ENCODE measurements at regions not wholly inside any gene's neighbourhood (a gene's known extent, or its start where the extent isn't known, plus 50 kb on each side); places are given as distances from the start of the nearest gene placed in this dataset.
"Not testable (repeated sequence)": the region's sequence is repeated elsewhere in the genome, so short reads cannot be mapped to it uniquely, and the experiment has no call there.

DNA sequence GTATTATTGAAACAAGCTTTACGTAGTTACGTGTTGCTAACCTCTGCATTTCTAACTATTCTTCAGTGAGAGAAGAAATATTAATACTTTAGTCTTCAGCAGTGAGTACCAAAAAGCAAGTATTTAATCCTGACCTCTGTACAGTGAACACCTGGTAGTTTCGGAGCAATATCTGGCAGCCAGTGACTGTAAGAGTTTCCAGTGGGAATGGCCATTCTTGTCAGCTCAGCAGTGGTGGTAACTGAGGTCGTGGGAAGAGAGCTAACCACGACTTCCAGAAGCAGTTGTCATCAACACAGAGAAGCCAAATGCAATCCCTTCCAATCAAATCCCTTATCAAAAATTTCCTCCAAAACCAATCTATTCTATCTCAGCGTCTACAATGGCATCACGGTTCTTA, 1500.2 kb upstream of the FLRT2 start:
- POLR2A ChIA-PET, result no interaction called here
- CTCF ChIA-PET, result no interaction called here

GRCh38 chr14:84036840-84037239, 1493.1 kb upstream of the FLRT2 start:
- ChIA-PET CTCF (no interaction called here), POLR2A (no interaction called here)

DNA sequence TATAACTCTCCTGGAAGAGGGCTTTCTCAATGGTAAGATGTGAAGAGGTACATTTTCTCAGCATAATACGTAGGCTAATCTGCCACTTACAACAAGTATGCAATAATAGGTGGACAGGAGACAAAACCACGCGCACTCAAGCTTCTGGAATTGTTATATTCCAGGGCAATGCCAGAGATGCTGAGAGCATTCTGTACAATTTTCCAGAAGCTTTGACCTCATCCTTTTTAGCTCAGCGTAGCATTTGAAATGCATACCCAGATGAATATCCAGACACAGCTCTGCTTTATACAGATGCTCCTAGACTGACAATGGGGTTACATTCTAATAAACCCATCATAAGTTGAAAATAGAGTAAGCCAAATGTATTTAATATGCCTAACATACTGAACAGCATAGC, 1492.4 kb upstream of the FLRT2 start:
- POLR2A ChIA-PET, result no interaction called here
- CTCF ChIA-PET, result no interaction called here

- ChIA-PET CTCF (no interaction called here), POLR2A (no interaction called here)
Observed at GRCh38 chr14:84040101-84040500, 1489.8 kb upstream of the FLRT2 start.

DNA sequence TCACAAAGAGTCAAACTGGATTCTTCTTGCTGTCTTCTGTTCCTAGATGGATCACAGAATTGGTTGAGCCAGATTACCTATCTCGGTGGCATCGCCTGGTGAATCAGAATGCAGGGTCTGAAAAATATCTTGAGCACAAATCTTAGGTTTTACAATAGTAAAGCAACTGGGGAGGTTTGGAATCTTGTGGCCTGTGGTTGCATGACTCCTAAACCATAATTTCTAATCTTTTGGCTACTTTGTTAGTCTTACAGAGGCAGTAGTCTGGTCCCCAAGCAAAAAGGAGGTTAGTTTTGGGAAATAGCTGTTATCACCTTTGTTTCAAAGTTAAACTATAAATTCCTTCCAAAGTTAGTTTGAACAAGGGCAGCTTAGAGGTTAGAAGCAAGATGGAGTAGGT, 1488.5 kb upstream of the FLRT2 start:
- CTCF ChIA-PET, result no interaction called here
- POLR2A ChIA-PET, result no interaction called here

DNA sequence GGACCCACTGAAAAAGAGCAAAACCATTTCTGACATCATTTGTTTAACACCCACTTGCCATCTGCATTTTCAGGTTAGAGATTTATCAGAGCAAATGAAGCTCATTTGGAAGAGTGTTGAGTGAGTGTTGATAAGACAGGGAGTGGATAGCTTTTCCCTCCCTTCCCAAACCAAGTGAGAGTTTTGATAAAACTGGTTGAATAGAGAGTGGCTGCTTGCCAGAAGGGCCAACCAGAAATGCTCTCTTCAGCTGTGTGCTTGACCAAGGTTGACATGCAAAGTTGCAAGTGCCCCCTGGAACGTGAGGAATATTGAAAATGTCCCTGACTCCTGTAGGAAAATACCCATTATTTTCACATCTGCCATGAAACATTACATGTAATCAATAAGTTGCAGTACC, 1487.0 kb upstream of the FLRT2 start:
- ChIA-PET POLR2A (no interaction called here), CTCF (no interaction called here)

GRCh38 chr14:84064316-84065125, 1465.4 kb upstream of the FLRT2 start:
- CTCF ChIA-PET, result no interaction called here

GRCh38 chr14:84065811-84066210, 1464.1 kb upstream of the FLRT2 start:
- ChIA-PET POLR2A (no interaction called here), CTCF (no interaction called here)

More at GRCh38 chr14:84064316-84065125, 1465.4 kb upstream of the FLRT2 start:
- POLR2A ChIA-PET, result no interaction called here

GRCh38 chr14:84068288-84068687, 1461.7 kb upstream of the FLRT2 start:
- ChIA-PET POLR2A (no interaction called here), CTCF (no interaction called here)

- ChIA-PET POLR2A (no interaction called here), CTCF (no interaction called here)
Observed at GRCh38 chr14:84071061-84071460, 1458.9 kb upstream of the FLRT2 start.

- ChIA-PET POLR2A (no interaction called here), CTCF (no interaction called here)
Observed at GRCh38 chr14:84074626-84075025, 1455.3 kb upstream of the FLRT2 start.

DNA sequence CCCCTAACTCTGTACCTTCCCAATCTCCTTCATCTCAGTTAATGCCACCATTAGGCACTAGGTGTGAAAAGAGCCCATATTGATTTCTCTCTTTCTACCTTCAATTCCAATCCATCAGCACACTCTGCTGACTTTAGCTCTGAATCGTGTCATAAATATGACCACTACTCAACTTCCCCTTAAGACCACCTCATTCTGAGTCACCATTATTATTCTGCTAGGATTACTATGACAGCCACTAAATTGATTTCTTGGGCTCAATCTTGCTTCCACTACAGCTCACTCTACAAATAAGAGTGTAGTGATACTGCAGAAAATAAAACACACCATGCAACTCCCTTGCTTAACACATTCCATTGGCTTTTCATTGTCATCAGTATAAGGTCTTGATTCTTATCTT, 1449.0 kb upstream of the FLRT2 start:
- ChIA-PET CTCF (no interaction called here), POLR2A (no interaction called here)

- POLR2A ChIA-PET, result no interaction called here
Observed at GRCh38 chr14:84084056-84084630, 1445.8 kb upstream of the FLRT2 start.

GRCh38 chr14:84085493-84085892, 1444.5 kb upstream of the FLRT2 start:
- ChIA-PET POLR2A (interaction anchor here (0.6 kb wide), 1 partner anchor 1369 kb away, joined by 4 read pairs; no protein-coding TSS in a partner anchor), CTCF (no interaction called here)

More at GRCh38 chr14:84084056-84084630, 1445.8 kb upstream of the FLRT2 start:
- CTCF ChIA-PET, result no interaction called here

- CTCF ChIA-PET, result no interaction called here
- POLR2A ChIA-PET, result no interaction called here
Observed at GRCh38 chr14:84086714-84087113, 1443.2 kb upstream of the FLRT2 start.

DNA sequence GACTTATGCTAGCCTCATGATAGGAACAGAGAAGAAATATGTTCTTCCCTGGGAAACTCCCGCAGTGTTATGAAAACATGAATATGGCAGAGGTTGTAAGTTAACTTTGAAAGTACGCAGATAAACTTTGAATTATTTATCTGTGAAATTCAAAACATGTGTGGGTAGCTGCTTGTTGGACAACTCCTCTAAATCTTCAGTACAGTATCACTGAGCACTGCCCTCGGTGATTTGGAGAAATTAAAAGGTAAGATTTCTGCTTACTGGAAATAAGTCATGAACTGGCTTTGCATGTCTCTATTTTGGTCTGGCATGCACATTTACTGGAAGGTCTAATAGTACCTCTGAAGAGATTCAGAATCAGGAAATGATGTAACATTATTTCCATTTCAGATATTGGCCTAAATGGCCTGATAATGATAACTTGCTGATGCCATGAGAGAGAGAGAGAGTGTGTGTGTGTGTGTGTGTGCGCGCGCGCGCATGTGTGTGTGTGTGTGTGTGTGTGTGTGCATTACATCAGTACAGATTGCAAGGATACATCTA, 1441.9 kb upstream of the FLRT2 start:
- CTCF ChIA-PET, result no interaction called here
- POLR2A ChIA-PET, result no interaction called here

DNA sequence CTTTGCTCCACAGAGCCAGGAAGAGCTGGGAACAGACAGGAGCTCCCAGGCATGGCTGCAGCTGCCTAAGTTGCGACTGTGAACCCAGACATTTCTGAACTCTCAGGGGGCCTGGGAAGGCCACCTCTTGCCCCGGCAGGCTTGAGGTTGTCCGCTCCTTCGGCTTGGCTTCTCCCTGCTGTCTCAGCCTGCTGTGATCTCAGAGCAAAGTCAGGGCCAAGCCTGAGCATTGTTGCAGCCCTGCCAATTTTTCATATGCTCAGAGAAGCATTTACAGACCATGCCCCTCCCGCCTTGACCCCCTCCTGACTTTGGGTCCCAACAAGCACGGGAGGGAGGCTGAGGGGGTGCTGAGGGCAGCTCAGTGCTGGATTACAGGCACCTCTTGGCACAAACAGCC, 1439.1 kb upstream of the FLRT2 start:
- POLR2A ChIA-PET, result no interaction called here
- CTCF ChIA-PET, result no interaction called here

GRCh38 chr14:84095681-84096080, 1434.3 kb upstream of the FLRT2 start:
- POLR2A ChIA-PET, result no interaction called here
- CTCF ChIA-PET, result no interaction called here

GRCh38 chr14:84098261-84098660, 1431.7 kb upstream of the FLRT2 start:
- CTCF ChIA-PET, result no interaction called here
- POLR2A ChIA-PET, result no interaction called here

DNA sequence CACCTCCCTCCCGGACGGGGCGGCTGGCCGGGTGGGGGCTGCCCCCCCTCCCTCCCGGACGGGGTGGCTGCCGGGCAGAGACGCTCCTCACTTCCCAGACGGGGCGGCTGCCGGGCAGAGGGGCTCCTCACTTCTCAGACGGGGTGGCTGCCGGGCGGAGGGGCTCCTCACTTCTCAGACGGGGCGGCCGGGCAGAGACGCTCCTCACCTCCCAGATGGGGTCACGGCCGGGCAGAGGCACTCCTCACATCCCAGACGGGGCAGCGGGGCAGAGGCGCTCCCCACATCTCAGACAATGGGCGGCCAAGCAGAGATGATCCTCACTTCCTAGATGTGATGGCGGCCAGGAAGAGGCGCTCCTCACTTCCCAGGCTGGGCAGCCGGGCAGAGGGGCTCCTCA, 1430.4 kb upstream of the FLRT2 start:
- CTCF ChIA-PET, POLR2A ChIA-PET: not testable (repeated sequence)

GRCh38 chr14:84107835-84108343, 1422.1 kb upstream of the FLRT2 start:
- ChIA-PET POLR2A (no interaction called here), CTCF (no interaction called here)
